Neural progenitor cell (in vitro differentiated cells): ENCODE measurements at regions not wholly inside any gene's neighbourhood (a gene's known extent, or its start where the extent isn't known, plus 50 kb on each side); places are given as distances from the start of the nearest gene placed in this dataset.

ENCODE experiments used
- EZH2 ChIP-seq: fragments of 200-600 bp; sonication (generic); IDR thresholded peaks from 2 replicates; pipeline ENCODE4 v1.6.1; 2017; ENCODE audit warnings: antibody characterized with exemption, mild to moderate bottlenecking, moderate library complexity
- TF ChIP-seq, protein P1 (sequence below): fragments of 200-600 bp; sonication (generic); IDR thresholded peaks from 2 replicates; pipeline ENCODE4 v1.5.1; 2017; ENCODE audit warnings: antibody characterized with exemption, mild to moderate bottlenecking

DNA sequence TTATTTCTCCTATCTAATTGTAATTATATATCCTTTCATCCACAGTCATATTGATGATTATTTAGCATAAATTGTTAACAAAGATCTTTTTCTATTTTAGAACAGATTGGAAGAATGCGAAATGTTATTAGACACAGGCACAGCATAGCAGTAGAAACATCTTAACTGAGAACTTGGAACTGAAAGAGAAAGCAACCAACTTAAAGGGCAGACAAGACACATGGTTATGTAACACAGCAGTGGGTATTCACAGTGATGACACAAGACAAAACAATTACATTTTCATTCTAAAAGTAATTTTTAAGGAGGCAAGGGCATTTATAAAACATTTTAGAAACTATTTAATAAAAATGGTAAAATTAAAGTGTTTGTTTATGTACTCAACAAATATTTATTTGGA lies 57.7 kb upstream of the MEF2C start:
- TF ChIP-seq, protein P1, sequence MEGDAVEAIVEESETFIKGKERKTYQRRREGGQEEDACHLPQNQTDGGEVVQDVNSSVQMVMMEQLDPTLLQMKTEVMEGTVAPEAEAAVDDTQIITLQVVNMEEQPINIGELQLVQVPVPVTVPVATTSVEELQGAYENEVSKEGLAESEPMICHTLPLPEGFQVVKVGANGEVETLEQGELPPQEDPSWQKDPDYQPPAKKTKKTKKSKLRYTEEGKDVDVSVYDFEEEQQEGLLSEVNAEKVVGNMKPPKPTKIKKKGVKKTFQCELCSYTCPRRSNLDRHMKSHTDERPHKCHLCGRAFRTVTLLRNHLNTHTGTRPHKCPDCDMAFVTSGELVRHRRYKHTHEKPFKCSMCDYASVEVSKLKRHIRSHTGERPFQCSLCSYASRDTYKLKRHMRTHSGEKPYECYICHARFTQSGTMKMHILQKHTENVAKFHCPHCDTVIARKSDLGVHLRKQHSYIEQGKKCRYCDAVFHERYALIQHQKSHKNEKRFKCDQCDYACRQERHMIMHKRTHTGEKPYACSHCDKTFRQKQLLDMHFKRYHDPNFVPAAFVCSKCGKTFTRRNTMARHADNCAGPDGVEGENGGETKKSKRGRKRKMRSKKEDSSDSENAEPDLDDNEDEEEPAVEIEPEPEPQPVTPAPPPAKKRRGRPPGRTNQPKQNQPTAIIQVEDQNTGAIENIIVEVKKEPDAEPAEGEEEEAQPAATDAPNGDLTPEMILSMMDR = no peak
- no peak for TF ChIP-seq EZH2
